NCI-H524 (cell line): ENCODE measurements at regions not wholly inside any gene's neighbourhood (a gene's known extent, or its start where the extent isn't known, plus 50 kb on each side); places are given as distances from the start of the nearest gene placed in this dataset.
A peak's percentile ranks its signal among the peaks of the same experiment; 100 is the strongest.
"Not testable (repeated sequence)": the region's sequence is repeated elsewhere in the genome, so short reads cannot be mapped to it uniquely, and the experiment has no call there.

Source experiments
- DNase-seq, 2 experiments: peaks; one replicate each; lab custom pipeline; 2025; lab: John Stamatoyannopoulos, UW

GRCh38 chr10:45056806-45057205 is 56.1 kb downstream of the ZNF22 start:
- not testable (repeated sequence) for DNase-seq

- no peak for DNase-seq
These were observed 57.9 kb downstream of the ZNF22 start for GRCh38 chr10:45058580-45058979.

- DNase-seq, result no peak
These were observed 58.4 kb downstream of the ZNF22 start for GRCh38 chr10:45058992-45059561.

- DNase-seq, result no peak
These were observed 58.9 kb downstream of the ZNF22 start for GRCh38 chr10:45059632-45060031.

GRCh38 chr10:45061982-45062381 is 61.3 kb downstream of the ZNF22 start:
- DNase-seq, result no peak

GRCh38 chr10:45063591-45064231 is 63.0 kb downstream of the ZNF22 start:
- DNase-seq, result no peak

- DNase-seq, result no peak
These were observed 64.3 kb downstream of the ZNF22 start for GRCh38 chr10:45064998-45065397.

GRCh38 chr10:45071043-45071813 is 70.5 kb downstream of the ZNF22 start:
- no peak for DNase-seq

GRCh38 chr10:45075216-45075615 is 74.5 kb downstream of the ZNF22 start:
- no peak for DNase-seq

- no peak for DNase-seq
These were observed 75.2 kb downstream of the ZNF22 start for GRCh38 chr10:45075826-45076380.

GRCh38 chr10:45076891-45077290 is 76.2 kb downstream of the ZNF22 start:
- DNase-seq, result no peak

- no peak for DNase-seq
These were observed 79.6 kb downstream of the ZNF22 start for GRCh38 chr10:45080331-45080730.

GRCh38 chr10:45082176-45082575 is 81.5 kb downstream of the ZNF22 start:
- peak in 1 of 2 experiments; percentile 2 for DNase-seq

GRCh38 chr10:45091968-45092367 is 91.2 kb downstream of the ZNF22 start:
- peak; percentile 30 to 71 for DNase-seq

- no peak for DNase-seq
These were observed 93.2 kb downstream of the ZNF22 start for GRCh38 chr10:45093945-45094344.

GRCh38 chr10:45095286-45095685 is 94.6 kb downstream of the ZNF22 start:
- DNase-seq, result no peak

- no peak for DNase-seq
These were observed 95.3 kb downstream of the ZNF22 start for GRCh38 chr10:45096001-45096400.

GRCh38 chr10:45100429-45100828 is 99.7 kb downstream of the ZNF22 start:
- no peak for DNase-seq

GRCh38 chr10:45104674-45105073 is 104.0 kb downstream of the ZNF22 start:
- no peak for DNase-seq

- not testable (repeated sequence) for DNase-seq
These were observed 104.6 kb downstream of the ZNF22 start for GRCh38 chr10:45105309-45105708.

- no peak for DNase-seq
These were observed 105.6 kb downstream of the ZNF22 start for GRCh38 chr10:45106236-45106856.

- no peak for DNase-seq
These were observed 110.8 kb downstream of the ZNF22 start for GRCh38 chr10:45111509-45111908.
